ENCODE measurements at regions not wholly inside any gene's neighbourhood (a gene's known extent, or its start where the extent isn't known, plus 50 kb on each side); places are given as distances from the start of the nearest gene placed in this dataset.

DNA sequence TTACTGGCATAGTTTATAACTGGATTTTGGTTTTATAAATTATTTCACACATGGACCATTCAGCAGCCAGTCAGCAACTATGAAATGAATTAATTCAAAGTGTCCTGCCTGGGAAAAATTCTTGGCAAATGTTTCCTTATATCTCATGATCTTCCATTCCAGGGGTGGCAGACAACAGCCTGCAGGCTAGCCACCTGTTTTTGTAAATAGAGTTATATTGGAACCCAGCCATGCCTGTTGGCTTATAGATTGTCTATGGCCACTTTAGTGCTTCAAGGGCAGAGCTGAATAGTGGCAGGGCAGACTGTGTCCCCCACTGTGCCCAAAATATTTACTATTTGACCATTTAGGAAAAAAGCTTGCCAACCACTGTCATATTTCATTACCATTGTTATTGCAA, 613.7 kb downstream of the TMEM114 start:
- TF ChIP-seq, protein P1, sequence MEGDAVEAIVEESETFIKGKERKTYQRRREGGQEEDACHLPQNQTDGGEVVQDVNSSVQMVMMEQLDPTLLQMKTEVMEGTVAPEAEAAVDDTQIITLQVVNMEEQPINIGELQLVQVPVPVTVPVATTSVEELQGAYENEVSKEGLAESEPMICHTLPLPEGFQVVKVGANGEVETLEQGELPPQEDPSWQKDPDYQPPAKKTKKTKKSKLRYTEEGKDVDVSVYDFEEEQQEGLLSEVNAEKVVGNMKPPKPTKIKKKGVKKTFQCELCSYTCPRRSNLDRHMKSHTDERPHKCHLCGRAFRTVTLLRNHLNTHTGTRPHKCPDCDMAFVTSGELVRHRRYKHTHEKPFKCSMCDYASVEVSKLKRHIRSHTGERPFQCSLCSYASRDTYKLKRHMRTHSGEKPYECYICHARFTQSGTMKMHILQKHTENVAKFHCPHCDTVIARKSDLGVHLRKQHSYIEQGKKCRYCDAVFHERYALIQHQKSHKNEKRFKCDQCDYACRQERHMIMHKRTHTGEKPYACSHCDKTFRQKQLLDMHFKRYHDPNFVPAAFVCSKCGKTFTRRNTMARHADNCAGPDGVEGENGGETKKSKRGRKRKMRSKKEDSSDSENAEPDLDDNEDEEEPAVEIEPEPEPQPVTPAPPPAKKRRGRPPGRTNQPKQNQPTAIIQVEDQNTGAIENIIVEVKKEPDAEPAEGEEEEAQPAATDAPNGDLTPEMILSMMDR (IDR thresholded peaks at IDR 0.05) = no peak
- TF ChIP-seq, protein P2, sequence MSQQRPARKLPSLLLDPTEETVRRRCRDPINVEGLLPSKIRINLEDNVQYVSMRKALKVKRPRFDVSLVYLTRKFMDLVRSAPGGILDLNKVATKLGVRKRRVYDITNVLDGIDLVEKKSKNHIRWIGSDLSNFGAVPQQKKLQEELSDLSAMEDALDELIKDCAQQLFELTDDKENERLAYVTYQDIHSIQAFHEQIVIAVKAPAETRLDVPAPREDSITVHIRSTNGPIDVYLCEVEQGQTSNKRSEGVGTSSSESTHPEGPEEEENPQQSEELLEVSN (IDR thresholded peaks at IDR 0.05; ENCODE audit: borderline replicate concordance, low read depth) = no peak
- TF ChIP-seq, protein P3, sequence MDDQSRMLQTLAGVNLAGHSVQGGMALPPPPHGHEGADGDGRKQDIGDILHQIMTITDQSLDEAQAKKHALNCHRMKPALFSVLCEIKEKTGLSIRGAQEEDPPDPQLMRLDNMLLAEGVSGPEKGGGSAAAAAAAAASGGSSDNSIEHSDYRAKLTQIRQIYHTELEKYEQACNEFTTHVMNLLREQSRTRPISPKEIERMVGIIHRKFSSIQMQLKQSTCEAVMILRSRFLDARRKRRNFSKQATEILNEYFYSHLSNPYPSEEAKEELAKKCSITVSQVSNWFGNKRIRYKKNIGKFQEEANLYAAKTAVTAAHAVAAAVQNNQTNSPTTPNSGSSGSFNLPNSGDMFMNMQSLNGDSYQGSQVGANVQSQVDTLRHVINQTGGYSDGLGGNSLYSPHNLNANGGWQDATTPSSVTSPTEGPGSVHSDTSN (IDR thresholded peaks at IDR 0.05) = no peak
- TF ChIP-seq ZFP36 (IDR thresholded peaks at IDR 0.05; ENCODE audit: borderline replicate concordance, partially characterized antibody) = no peak
- TF ChIP-seq SMC3 (IDR thresholded peaks at IDR 0.05) = no peak
- no peak for TF ChIP-seq MAFK (IDR thresholded peaks at IDR 0.05; ENCODE audit: partially characterized antibody)
- TF ChIP-seq CEBPB (IDR thresholded peaks at IDR 0.05) = no peak
- TF ChIP-seq RCOR1 (IDR thresholded peaks at IDR 0.05; ENCODE audit: low read depth, low read length) = no peak

Data from A549 (cell line).